SJCRH30 (cell line): ENCODE measurements at regions not wholly inside any gene's neighbourhood (a gene's known extent, or its start where the extent isn't known, plus 50 kb on each side); places are given as distances from the start of the nearest gene placed in this dataset.

Source experiments
- DNase-seq, 2 experiments: peaks; one replicate each; pipeline ENCODE4 v3.0.0-alpha.2; 2015 to 2020
- H3K27ac ChIP-seq: fragments of 250-450 bp; sonication (Bioruptor Pico); 2 replicates; pipeline ENCODE4 v1.5.1; 2020; ENCODE audit warnings: mild to moderate bottlenecking, moderate library complexity
- H3K27me3 ChIP-seq: fragments of 250-450 bp; sonication (Bioruptor Pico); 2 replicates; pipeline ENCODE4 v1.5.1; 2020; ENCODE audit warnings: mild to moderate bottlenecking, moderate library complexity
- H3K36me3 ChIP-seq: fragments of 250-450 bp; sonication (Bioruptor Pico); 2 replicates; pipeline ENCODE4 v1.5.1; 2020; ENCODE audit warnings: mild to moderate bottlenecking, moderate library complexity
- H3K4me1 ChIP-seq: fragments of 250-450 bp; sonication (Bioruptor Pico); 2 replicates; pipeline ENCODE4 v1.5.1; 2020; ENCODE audit warnings: mild to moderate bottlenecking, moderate library complexity
- H3K4me3 ChIP-seq: fragments of 250-450 bp; sonication (Bioruptor Pico); 2 replicates; pipeline ENCODE4 v1.5.1; 2020; ENCODE audit warnings: mild to moderate bottlenecking, moderate library complexity
- H3K9me3 ChIP-seq: fragments of 250-450 bp; sonication (Bioruptor Pico); replicated peaks from 2 replicates; pipeline ENCODE4 v1.5.1; 2020; ENCODE audit warnings: mild to moderate bottlenecking, moderate library complexity

GRCh38 chr13:106311004-106311403 lies 224.5 kb downstream of the EFNB2 start:
- no peaks in the 10 kb centered on the region for H3K36me3 ChIP-seq
- H3K4me1 ChIP-seq = no peaks in the 10 kb centered on the region
- no peak overlapping the region for H3K4me3 ChIP-seq
- no peak for DNase-seq
- H3K27me3 ChIP-seq = no peaks in the 10 kb centered on the region
- no peaks in the 10 kb centered on the region for H3K9me3 ChIP-seq
- H3K27ac ChIP-seq = no peak overlapping the region

DNA sequence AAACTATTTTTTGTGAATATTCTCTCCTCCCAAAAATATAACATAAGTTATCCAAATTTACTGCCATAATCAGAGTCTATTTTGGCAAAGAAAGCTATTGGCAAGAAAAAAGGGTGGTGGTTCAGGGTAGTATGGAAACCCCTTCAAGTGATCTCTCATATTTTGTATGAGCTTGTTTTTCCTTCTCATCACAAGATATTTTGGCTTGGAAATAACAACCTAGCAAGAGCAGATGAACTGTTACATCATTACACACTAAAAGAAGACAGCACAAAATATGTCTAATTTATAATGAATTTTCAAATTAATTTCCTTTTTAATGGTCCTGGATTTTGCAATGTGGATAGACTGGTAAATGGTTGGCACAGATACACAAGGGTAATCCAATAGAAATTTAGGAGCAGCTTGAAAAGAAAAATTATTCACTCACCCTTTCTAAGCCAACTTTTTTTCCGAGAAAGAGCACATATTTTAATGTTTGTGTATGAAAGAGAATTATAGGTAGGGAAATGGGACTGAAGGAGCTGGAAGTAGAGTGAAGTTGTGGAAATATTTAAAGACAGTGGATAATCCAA lies 225.1 kb downstream of the EFNB2 start:
- H3K27ac ChIP-seq = no peak overlapping the region
- no peak for DNase-seq

GRCh38 chr13:106306748-106307277 lies 228.6 kb downstream of the EFNB2 start:
- H3K27me3 ChIP-seq = no peaks in the 10 kb centered on the region
- no peak overlapping the region for H3K4me3 ChIP-seq
- DNase-seq = no peak
- H3K4me1 ChIP-seq = no peaks in the 10 kb centered on the region
- H3K27ac ChIP-seq = no peak overlapping the region
- no peaks in the 10 kb centered on the region for H3K36me3 ChIP-seq
- H3K9me3 ChIP-seq = no peaks in the 10 kb centered on the region

More for the DNA sequence above, 225.1 kb downstream of the EFNB2 start:
- Histone ChIP-seq H3K27me3 (no peaks in the 10 kb centered on the region), H3K9me3 (no peaks in the 10 kb centered on the region), H3K36me3 (no peaks in the 10 kb centered on the region), H3K4me3 (no peak overlapping the region), H3K4me1 (no peaks in the 10 kb centered on the region)

DNA sequence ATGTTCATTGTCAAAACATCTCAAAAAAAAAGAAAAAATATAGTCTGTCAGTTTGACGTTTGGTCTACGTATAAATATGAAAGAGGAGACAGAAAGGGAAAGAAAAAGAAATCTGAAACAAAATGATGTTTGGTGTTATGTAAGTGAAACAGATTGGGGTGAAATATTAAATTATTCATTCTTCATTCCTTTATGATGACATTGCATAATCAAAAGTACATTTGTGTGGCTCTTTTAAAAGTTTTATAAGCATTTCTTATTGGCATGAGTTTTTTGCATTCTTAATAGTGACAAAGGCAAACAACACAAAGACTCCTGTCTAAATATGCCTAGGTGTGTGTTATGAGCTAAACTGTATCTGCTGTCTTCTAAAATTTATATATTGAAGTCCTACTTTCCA lies 232.6 kb downstream of the EFNB2 start:
- Histone ChIP-seq H3K4me1 (no peaks in the 10 kb centered on the region), H3K4me3 (no peak overlapping the region), H3K9me3 (no peaks in the 10 kb centered on the region), H3K36me3 (no peaks in the 10 kb centered on the region), H3K27ac (no peak overlapping the region), H3K27me3 (no peaks in the 10 kb centered on the region)
- DNase-seq = no peak

DNA sequence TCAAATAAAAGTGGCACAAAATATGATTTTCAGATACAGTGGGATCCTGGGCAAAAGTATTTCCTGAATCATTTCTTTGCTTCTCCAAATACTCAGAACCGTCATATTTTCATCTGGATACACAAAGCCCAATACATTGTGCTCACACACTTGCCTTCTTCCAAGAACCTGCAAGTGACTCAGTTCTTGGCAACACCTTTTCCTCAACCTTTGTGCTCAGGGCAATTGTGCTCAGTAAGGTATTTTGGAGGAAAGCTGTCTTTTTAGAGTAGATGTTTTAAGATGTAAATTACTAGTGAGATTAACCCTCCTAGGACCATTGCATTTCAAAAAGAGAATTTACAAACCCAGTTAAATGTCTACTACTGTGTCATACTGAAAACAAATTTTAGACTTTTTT lies 233.5 kb downstream of the EFNB2 start:
- Histone ChIP-seq H3K27me3 (no peaks in the 10 kb centered on the region), H3K9me3 (no peaks in the 10 kb centered on the region), H3K4me1 (no peaks in the 10 kb centered on the region), H3K4me3 (no peak overlapping the region), H3K27ac (no peak overlapping the region), H3K36me3 (no peaks in the 10 kb centered on the region)
- no peak for DNase-seq

GRCh38 chr13:106299621-106300020 lies 235.8 kb downstream of the EFNB2 start:
- H3K4me1 ChIP-seq = no peaks in the 10 kb centered on the region
- H3K36me3 ChIP-seq = no peaks in the 10 kb centered on the region
- H3K9me3 ChIP-seq = no peaks in the 10 kb centered on the region
- H3K27ac ChIP-seq = no peak overlapping the region
- no peak for DNase-seq
- no peak overlapping the region for H3K4me3 ChIP-seq
- no peaks in the 10 kb centered on the region for H3K27me3 ChIP-seq

- Histone ChIP-seq H3K36me3 (no peaks in the 10 kb centered on the region), H3K4me3 (no peak overlapping the region), H3K4me1 (no peaks in the 10 kb centered on the region), H3K9me3 (no peaks in the 10 kb centered on the region), H3K27ac (no peak overlapping the region), H3K27me3 (no peaks in the 10 kb centered on the region)
- DNase-seq = no peak
These were observed 238.2 kb downstream of the EFNB2 start for GRCh38 chr13:106297283-106297682.

DNA sequence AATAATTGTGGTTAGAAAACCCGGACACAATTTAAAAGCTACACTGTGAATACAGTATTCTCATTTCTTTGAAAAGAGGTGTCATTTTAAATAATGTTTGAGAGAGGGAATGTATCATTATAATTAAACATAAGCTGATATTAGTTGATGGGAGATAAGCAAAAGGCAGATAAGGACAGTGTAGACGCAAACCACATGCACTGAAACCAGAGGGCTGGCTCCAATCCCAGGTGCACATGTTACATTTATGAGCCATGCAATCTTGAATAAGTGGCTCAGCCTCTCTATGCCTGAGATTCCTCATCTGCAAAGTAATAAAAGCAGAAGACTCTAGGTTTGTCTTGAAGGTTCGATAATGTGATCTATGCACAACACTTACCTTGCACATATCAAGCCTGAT lies 238.7 kb downstream of the EFNB2 start:
- H3K9me3 ChIP-seq = no peaks in the 10 kb centered on the region
- H3K4me3 ChIP-seq = no peak overlapping the region
- H3K27me3 ChIP-seq = no peaks in the 10 kb centered on the region
- no peaks in the 10 kb centered on the region for H3K4me1 ChIP-seq
- H3K27ac ChIP-seq = no peak overlapping the region
- H3K36me3 ChIP-seq = no peaks in the 10 kb centered on the region
- DNase-seq = no peak

DNA sequence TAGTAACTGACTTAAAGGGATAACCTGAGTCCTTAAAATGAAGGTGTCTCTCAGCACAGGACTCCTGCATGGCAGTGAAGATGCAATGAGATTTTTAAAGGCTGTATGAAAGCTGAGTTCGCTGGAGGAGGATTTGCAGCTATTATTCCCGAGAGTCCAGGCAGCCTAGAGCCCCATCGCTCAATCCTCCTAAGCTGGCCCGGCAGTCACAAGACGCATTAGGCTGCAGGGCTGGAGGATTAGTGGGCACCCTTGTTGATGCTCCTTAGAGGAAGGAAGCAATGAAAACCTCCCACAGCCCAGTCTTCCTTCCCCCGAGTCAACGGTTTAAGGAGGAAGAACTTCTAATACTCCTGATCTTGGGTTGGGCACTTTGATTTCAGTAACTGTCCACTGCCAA lies 239.5 kb downstream of the EFNB2 start:
- DNase-seq = no peak
- H3K4me3 ChIP-seq = no peak overlapping the region

DNA sequence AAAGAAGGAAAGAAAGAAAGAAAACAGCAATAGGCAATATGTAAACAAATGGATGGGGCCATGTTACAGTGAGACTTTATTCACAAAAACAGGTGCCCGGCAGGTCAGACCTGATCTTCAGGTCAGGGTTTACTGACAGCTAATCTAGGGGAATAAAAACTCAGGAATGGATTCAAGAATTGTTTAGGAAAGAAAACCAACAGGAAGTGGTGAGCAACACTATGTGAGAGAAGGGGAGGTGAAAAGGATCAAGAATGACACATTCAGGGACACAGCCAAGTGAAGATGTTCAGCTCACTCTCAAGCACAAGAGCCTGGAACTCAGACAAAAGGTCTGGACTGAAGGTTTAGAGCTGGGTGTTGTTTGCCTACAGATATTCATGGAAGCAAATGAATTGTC lies 244.5 kb downstream of the EFNB2 start:
- DNase-seq = no peak
- Histone ChIP-seq H3K4me3 (no peak overlapping the region), H3K27me3 (no peaks in the 10 kb centered on the region), H3K36me3 (no peaks in the 10 kb centered on the region), H3K9me3 (no peaks in the 10 kb centered on the region), H3K4me1 (no peaks in the 10 kb centered on the region), H3K27ac (no peak overlapping the region)

More for the DNA sequence above, 239.5 kb downstream of the EFNB2 start:
- no peaks in the 10 kb centered on the region for H3K36me3 ChIP-seq
- H3K27ac ChIP-seq = no peak overlapping the region
- H3K27me3 ChIP-seq = no peaks in the 10 kb centered on the region
- no peaks in the 10 kb centered on the region for H3K9me3 ChIP-seq
- no peaks in the 10 kb centered on the region for H3K4me1 ChIP-seq

GRCh38 chr13:106287351-106287750 lies 248.1 kb downstream of the EFNB2 start:
- Histone ChIP-seq H3K4me1 (no peaks in the 10 kb centered on the region), H3K27ac (no peak overlapping the region), H3K27me3 (no peaks in the 10 kb centered on the region), H3K4me3 (no peak overlapping the region), H3K36me3 (no peaks in the 10 kb centered on the region), H3K9me3 (no peaks in the 10 kb centered on the region)
- no peak for DNase-seq

GRCh38 chr13:106286811-106287210 lies 248.7 kb downstream of the EFNB2 start:
- no peak overlapping the region for H3K4me3 ChIP-seq
- DNase-seq = no peak
- H3K27ac ChIP-seq = no peak overlapping the region
- no peaks in the 10 kb centered on the region for H3K9me3 ChIP-seq
- no peaks in the 10 kb centered on the region for H3K36me3 ChIP-seq
- H3K27me3 ChIP-seq = no peaks in the 10 kb centered on the region
- H3K4me1 ChIP-seq = no peaks in the 10 kb centered on the region

DNA sequence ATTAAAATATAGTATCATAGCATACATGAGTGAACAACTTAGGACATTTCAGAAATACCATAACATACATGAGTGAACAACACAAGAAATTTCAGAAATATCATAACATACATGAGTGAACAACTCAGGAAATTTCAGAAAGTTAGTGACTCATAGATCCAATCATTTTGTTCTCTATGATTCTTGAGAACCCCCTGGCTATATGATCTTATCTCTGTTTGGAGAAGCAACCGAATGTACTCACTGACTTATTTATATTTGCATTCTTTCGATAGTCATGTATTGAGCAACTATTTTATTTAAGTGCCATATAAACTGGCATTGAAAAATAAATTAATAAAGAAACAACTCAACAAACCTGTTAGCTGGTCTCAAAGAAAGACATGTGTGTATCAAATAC lies 251.1 kb downstream of the EFNB2 start:
- H3K36me3 ChIP-seq = no peaks in the 10 kb centered on the region
- H3K4me3 ChIP-seq = no peak overlapping the region
- H3K4me1 ChIP-seq = no peaks in the 10 kb centered on the region
- no peaks in the 10 kb centered on the region for H3K27me3 ChIP-seq
- no peak for DNase-seq
- no peak overlapping the region for H3K27ac ChIP-seq
- no peaks in the 10 kb centered on the region for H3K9me3 ChIP-seq

GRCh38 chr13:106281426-106281825 lies 254.0 kb downstream of the EFNB2 start:
- Histone ChIP-seq H3K27ac (no peak overlapping the region), H3K4me3 (no peak overlapping the region), H3K9me3 (no peaks in the 10 kb centered on the region), H3K36me3 (no peaks in the 10 kb centered on the region), H3K4me1 (peaks cover 5% of the 10 kb centered on the region; the same call in 1 of the 2 replicates), H3K27me3 (no peaks in the 10 kb centered on the region)
- DNase-seq = no peak

GRCh38 chr13:106277484-106278154 lies 257.8 kb downstream of the EFNB2 start:
- DNase-seq = no peak
- Histone ChIP-seq H3K27ac (no peak overlapping the region), H3K36me3 (no peaks in the 10 kb centered on the region), H3K4me3 (no peak overlapping the region), H3K4me1 (peaks cover 15% of the 10 kb centered on the region; the same call in 1 of the 2 replicates), H3K27me3 (no peaks in the 10 kb centered on the region), H3K9me3 (no peaks in the 10 kb centered on the region)

DNA sequence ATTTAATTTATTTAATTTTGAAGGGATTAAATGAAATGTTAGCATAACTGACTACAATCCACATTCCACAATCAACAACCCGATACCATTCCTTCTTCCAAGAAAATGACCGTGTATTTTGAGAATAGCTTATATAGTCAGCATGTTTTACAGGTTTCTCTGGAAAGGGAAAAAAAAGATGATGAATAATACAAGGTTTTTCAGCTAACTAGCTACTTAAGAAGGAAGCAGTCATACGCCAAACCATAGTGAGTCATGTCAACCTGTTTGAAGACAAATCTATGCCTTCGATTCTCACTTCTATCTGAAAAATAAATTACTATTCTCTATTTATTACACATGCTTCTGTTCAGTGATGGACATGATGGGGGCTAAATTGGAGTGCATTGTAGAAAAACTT lies 258.6 kb downstream of the EFNB2 start:
- no peaks in the 10 kb centered on the region for H3K36me3 ChIP-seq
- H3K27ac ChIP-seq = no peak overlapping the region
- H3K4me3 ChIP-seq = no peak overlapping the region
- no peak for DNase-seq
- H3K4me1 ChIP-seq = peaks cover 15% of the 10 kb centered on the region; the same call in 1 of the 2 replicates
- no peaks in the 10 kb centered on the region for H3K27me3 ChIP-seq
- H3K9me3 ChIP-seq = no peaks in the 10 kb centered on the region
